ENCODE measurements at regions not wholly inside any gene's neighbourhood (a gene's known extent, or its start where the extent isn't known, plus 50 kb on each side); places are given as distances from the start of the nearest gene placed in this dataset.

DNA sequence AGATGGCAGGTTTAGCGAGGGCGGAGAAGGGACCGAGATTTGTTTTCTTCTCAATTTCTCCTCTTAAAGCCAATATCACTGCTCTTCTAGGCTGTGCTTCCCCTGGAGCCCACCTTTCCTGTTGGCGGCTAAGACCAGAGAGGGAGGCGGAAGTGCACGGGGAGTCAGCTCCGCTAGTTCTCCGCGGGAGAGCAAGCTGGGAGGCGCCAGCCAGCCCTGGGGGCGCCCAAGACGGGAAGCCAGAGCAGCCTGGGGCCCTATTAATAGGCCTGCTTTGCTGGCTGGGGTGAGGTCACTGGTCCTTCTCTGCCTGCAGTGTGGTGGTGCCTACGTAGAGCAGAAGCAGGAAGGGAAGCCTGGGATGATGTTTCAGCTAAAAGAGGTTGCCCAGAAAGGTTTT is 61.6 kb downstream of the LSM5 start:
- Histone ChIP-seq H3K27me3 (ENCODE audit: control insufficient read depth, insufficient read depth, low read length) (peaks cover 51% of the 10 kb centered on the region), H3K4me1 (ENCODE audit: control insufficient read depth, low read depth, low read length) (peaks cover 4% of the 10 kb centered on the region), H3K4me3 (ENCODE audit: low read length) (peak overlapping the region; percentile 41), H3K9me3 (ENCODE audit: control insufficient read depth, low read depth, low read length) (no peaks in the 10 kb centered on the region), H3K9ac (ENCODE audit: low read length) (no peak overlapping the region), H3K36me3 (ENCODE audit: control insufficient read depth, low read depth, low read length) (no peaks in the 10 kb centered on the region), H3K27ac (ENCODE audit: low read length) (no peak overlapping the region)

DNA sequence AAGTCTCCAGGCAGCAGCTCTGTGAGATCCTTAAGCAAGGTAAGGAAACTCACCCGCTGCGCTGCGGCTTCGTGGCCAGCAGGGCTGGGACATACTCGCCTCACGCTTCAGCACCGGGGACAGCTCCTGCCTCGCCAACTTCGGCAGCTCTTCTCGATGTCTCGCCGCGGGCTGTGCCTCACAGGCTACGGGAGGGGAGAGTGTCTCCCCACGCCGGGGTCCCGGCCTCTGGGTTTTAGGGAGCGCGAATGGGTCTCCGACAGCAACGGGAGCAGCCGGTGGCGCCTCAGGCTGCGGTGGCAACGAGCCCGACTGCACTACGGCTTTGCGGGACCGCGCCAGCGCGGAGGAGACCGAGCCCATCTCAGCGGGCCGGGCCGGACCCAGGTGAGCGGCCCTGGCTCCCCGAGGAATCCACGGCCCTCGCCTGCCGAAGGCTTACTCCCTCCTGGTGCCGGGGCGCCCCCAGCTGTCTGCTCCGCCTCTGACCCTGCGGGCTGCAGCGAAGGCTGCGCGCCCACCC is 62.4 kb downstream of the LSM5 start:
- Histone ChIP-seq H3K9me3 (ENCODE audit: control insufficient read depth, low read depth, low read length) (no peaks in the 10 kb centered on the region), H3K4me1 (ENCODE audit: control insufficient read depth, low read depth, low read length) (peaks cover 4% of the 10 kb centered on the region), H3K27ac (ENCODE audit: low read length) (no peak overlapping the region), H3K27me3 (ENCODE audit: control insufficient read depth, insufficient read depth, low read length) (peaks cover 51% of the 10 kb centered on the region), H3K9ac (ENCODE audit: low read length) (no peak overlapping the region), H3K36me3 (ENCODE audit: control insufficient read depth, low read depth, low read length) (no peaks in the 10 kb centered on the region), H3K4me3 (ENCODE audit: low read length) (peak overlapping the region; percentile 41)

DNA sequence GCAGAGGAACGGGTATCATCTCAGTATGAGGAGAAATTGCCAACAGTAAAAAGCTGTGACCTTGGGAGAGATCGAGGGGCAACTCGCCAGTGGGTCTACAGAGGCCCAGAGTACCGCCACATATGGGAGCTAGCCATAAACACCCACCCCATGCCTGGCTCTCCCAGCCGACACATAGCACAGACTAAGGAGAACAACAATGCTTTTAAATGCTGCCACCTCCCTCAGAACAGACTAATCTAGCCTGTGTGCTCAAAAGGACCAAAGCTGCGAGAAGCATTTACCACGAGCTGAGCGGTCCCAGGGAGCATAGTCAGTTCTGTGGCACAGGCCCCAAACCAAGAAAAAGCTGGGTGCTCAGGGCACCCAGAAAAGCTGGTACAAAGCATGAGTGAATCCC is 73.3 kb downstream of the LSM5 start:
- Histone ChIP-seq H3K27ac (ENCODE audit: low read length) (no peak overlapping the region), H3K9me3 (ENCODE audit: control insufficient read depth, low read depth, low read length) (no peaks in the 10 kb centered on the region), H3K4me1 (ENCODE audit: control insufficient read depth, low read depth, low read length) (no peaks in the 10 kb centered on the region), H3K9ac (ENCODE audit: low read length) (no peak overlapping the region), H3K36me3 (ENCODE audit: control insufficient read depth, low read depth, low read length) (no peaks in the 10 kb centered on the region), H3K27me3 (ENCODE audit: control insufficient read depth, insufficient read depth, low read length) (no peaks in the 10 kb centered on the region), H3K4me3 (ENCODE audit: low read length) (no peak overlapping the region)

DNA sequence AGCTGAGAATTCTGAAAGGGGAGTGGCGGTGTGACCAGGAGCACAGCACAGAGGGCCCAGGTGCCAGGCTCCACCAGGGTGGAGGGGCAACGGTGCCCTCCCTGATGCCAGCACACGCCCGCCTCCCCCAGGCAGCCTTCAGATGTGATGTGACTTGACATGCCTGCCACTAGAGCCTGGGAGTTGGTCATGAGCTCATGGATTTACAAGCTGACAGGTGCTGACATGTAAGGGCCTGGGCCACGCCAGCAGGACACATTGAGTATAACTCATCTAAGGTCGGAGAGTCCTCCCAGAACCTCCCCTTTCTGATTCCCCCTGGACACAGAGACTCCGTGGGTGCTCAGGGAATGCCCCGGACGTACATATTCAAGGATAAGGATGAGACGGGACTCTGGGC is 74.2 kb downstream of the LSM5 start:
- Histone ChIP-seq H3K36me3 (ENCODE audit: control insufficient read depth, low read depth, low read length) (no peaks in the 10 kb centered on the region), H3K4me1 (ENCODE audit: control insufficient read depth, low read depth, low read length) (no peaks in the 10 kb centered on the region), H3K4me3 (ENCODE audit: low read length) (no peak overlapping the region)

DNA sequence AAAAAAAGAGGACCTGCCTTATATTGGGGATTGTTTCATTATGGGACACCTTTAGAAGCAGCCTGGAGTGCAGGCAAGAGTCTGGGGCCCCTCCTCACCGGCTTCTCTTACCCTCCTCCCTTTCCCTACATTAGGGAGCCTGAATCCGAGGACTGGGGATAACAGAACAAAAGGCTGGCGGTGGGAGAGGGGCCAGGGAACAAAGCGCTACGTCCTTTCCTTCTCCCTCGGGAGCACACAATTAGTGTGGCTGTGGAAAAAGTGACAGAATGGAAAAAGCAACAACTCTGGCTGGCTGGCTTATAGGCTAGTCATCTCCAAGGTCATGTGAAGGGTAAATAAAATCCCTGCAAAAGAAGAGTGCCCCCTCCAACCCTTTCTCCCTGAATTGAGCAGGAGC is 74.7 kb downstream of the LSM5 start:
- H3K4me1 ChIP-seq (ENCODE audit: control insufficient read depth, low read depth, low read length), result no peaks in the 10 kb centered on the region
- H3K27me3 ChIP-seq (ENCODE audit: control insufficient read depth, insufficient read depth, low read length), result no peaks in the 10 kb centered on the region
- no peak overlapping the region for H3K9ac ChIP-seq (ENCODE audit: low read length)
- no peaks in the 10 kb centered on the region for H3K9me3 ChIP-seq (ENCODE audit: control insufficient read depth, low read depth, low read length)
- H3K4me3 ChIP-seq (ENCODE audit: low read length), result no peak overlapping the region
- no peak overlapping the region for H3K27ac ChIP-seq (ENCODE audit: low read length)
- no peaks in the 10 kb centered on the region for H3K36me3 ChIP-seq (ENCODE audit: control insufficient read depth, low read depth, low read length)

More for the DNA sequence above, 74.2 kb downstream of the LSM5 start:
- Histone ChIP-seq H3K9me3 (ENCODE audit: control insufficient read depth, low read depth, low read length) (no peaks in the 10 kb centered on the region), H3K9ac (ENCODE audit: low read length) (no peak overlapping the region), H3K27me3 (ENCODE audit: control insufficient read depth, insufficient read depth, low read length) (no peaks in the 10 kb centered on the region), H3K27ac (ENCODE audit: low read length) (no peak overlapping the region)

DNA sequence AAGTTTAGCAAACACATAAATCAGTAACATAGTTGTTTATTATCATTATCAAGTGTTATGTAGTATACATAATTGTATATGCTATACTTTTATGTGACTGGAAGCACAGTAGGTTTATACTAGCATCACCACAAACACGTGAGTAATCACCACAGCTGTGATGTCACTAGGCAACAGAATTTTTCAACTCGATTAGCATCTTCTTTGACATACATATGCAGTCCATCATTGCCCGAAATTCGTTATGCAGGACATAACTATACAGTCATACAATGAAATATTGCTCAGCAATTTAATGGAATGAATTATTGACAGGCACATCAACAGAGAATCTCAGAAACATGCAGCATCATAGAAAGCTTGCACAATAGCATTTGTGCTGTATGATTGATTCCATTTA is 77.7 kb downstream of the LSM5 start:
- H3K4me3 ChIP-seq (ENCODE audit: low read length), result no peak overlapping the region

DNA sequence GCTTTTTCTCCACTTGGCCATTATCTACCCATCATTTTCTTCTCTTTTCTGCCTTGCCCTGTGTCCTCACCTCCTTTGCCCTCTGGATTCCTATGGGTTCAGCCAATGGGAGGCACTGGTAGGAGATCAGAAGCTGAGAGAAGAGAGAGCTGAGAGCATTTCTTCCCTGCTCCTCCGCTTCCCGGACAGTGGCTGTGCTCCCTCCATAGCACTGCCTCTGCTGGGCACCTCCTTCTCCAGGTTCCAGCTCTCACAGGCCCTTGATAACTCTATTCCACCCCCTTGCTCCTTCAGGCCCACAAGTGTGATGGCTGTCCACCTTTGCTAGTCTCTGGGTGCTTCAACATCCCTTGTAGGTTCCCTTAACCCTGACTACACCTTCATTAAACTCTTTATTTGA is 79.6 kb downstream of the LSM5 start:
- H3K4me1 ChIP-seq (ENCODE audit: control insufficient read depth, low read depth, low read length), result no peaks in the 10 kb centered on the region
- H3K9ac ChIP-seq (ENCODE audit: low read length), result no peak overlapping the region
- H3K9me3 ChIP-seq (ENCODE audit: control insufficient read depth, low read depth, low read length), result no peaks in the 10 kb centered on the region
- H3K4me3 ChIP-seq (ENCODE audit: low read length), result no peak overlapping the region
- no peaks in the 10 kb centered on the region for H3K27me3 ChIP-seq (ENCODE audit: control insufficient read depth, insufficient read depth, low read length)
- H3K27ac ChIP-seq (ENCODE audit: low read length), result no peak overlapping the region
- no peaks in the 10 kb centered on the region for H3K36me3 ChIP-seq (ENCODE audit: control insufficient read depth, low read depth, low read length)

More for the DNA sequence above, 77.7 kb downstream of the LSM5 start:
- H3K27me3 ChIP-seq (ENCODE audit: control insufficient read depth, insufficient read depth, low read length), result no peaks in the 10 kb centered on the region
- H3K9me3 ChIP-seq (ENCODE audit: control insufficient read depth, low read depth, low read length), result no peaks in the 10 kb centered on the region
- no peak overlapping the region for H3K27ac ChIP-seq (ENCODE audit: low read length)
- no peaks in the 10 kb centered on the region for H3K4me1 ChIP-seq (ENCODE audit: control insufficient read depth, low read depth, low read length)
- no peaks in the 10 kb centered on the region for H3K36me3 ChIP-seq (ENCODE audit: control insufficient read depth, low read depth, low read length)
- H3K9ac ChIP-seq (ENCODE audit: low read length), result no peak overlapping the region

DNA sequence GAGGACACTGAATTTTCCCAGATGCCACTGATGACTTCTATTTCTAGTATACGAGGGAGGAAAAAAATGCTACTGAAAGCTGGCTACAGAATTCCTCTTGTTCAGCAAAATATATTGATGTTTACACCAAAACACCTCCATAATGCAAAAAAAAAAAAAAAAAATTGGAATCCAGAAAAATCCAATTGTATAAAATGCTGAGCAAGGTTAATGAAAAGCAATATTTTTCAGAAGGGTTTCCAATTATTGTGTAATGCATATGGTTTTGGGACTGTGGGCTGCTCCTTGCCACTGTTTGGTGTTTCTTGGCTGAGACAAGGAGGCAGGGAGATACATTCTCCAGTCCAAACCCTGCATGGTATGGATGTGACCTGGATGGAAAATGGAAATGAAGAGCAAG is 83.8 kb downstream of the LSM5 start:
- no peak overlapping the region for H3K4me3 ChIP-seq (ENCODE audit: low read length)
- no peaks in the 10 kb centered on the region for H3K4me1 ChIP-seq (ENCODE audit: control insufficient read depth, low read depth, low read length)
- no peaks in the 10 kb centered on the region for H3K27me3 ChIP-seq (ENCODE audit: control insufficient read depth, insufficient read depth, low read length)
- H3K36me3 ChIP-seq (ENCODE audit: control insufficient read depth, low read depth, low read length), result no peaks in the 10 kb centered on the region
- H3K9me3 ChIP-seq (ENCODE audit: control insufficient read depth, low read depth, low read length), result no peaks in the 10 kb centered on the region
- H3K27ac ChIP-seq (ENCODE audit: low read length), result no peak overlapping the region
- H3K9ac ChIP-seq (ENCODE audit: low read length), result no peak overlapping the region

DNA sequence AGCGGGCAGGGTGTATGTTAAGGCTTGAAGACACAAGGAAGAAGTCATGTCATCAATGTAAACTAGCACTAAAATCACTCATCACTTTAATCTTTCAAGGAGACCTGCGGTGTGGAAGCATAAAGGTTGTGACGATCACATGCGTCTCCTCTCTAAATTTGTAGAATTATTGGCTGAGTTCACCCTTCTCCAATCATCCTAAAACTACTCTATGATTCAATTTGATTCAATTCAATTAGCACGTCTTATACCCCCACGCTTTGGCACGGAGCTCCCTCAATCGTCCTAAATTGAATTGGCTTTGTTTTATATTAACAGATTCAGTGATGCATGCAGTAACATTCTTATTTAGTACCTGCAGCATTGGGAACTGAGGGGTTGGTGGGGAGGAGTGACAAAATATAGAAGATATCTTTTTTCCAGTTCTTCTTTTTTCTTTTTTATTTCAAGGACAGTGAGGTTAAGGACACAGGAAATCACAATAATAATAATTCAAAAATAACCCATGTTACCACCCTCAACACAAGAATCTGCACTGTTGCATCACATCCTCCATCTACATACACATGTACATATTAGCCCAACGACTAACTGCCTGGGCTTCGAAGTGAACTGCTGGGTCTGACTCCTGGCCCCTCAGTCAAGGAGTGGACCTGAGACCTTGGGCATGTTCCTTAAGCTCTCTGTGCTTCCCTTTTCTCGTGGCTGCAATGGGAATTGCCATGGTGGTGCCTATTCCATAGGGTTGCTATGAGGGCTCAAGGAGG is 86.5 kb downstream of the LSM5 start:
- no peak overlapping the region for H3K4me3 ChIP-seq (ENCODE audit: low read length)
- no peaks in the 10 kb centered on the region for H3K27me3 ChIP-seq (ENCODE audit: control insufficient read depth, insufficient read depth, low read length)
- no peaks in the 10 kb centered on the region for H3K36me3 ChIP-seq (ENCODE audit: control insufficient read depth, low read depth, low read length)
- H3K9me3 ChIP-seq (ENCODE audit: control insufficient read depth, low read depth, low read length), result no peaks in the 10 kb centered on the region
- H3K9ac ChIP-seq (ENCODE audit: low read length), result no peak overlapping the region
- H3K4me1 ChIP-seq (ENCODE audit: control insufficient read depth, low read depth, low read length), result no peaks in the 10 kb centered on the region
- no peak overlapping the region for H3K27ac ChIP-seq (ENCODE audit: low read length)

DNA sequence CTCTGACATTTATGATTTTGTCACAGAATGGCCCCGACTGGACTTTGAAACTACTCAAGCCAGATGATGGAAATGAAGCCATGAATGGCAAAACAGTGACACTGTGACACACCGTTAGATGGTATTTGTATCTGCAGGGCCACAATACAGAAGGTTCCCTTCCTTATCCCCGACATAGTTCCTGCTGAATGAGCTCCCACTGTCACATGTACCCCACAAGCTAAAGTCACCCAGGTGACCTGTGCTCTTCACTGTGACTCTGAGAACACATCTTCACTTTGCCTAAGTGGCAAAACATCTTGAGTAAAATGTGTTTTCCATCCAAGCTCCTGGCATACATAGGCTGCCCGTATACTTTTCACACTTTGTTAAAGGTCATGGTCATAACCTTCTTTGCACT is 89.5 kb downstream of the LSM5 start:
- no peak overlapping the region for H3K4me3 ChIP-seq (ENCODE audit: low read length)
- no peak overlapping the region for H3K27ac ChIP-seq (ENCODE audit: low read length)
- H3K9ac ChIP-seq (ENCODE audit: low read length), result no peak overlapping the region
- H3K4me1 ChIP-seq (ENCODE audit: control insufficient read depth, low read depth, low read length), result no peaks in the 10 kb centered on the region
- no peaks in the 10 kb centered on the region for H3K27me3 ChIP-seq (ENCODE audit: control insufficient read depth, insufficient read depth, low read length)
- H3K36me3 ChIP-seq (ENCODE audit: control insufficient read depth, low read depth, low read length), result no peaks in the 10 kb centered on the region
- H3K9me3 ChIP-seq (ENCODE audit: control insufficient read depth, low read depth, low read length), result no peaks in the 10 kb centered on the region

DNA sequence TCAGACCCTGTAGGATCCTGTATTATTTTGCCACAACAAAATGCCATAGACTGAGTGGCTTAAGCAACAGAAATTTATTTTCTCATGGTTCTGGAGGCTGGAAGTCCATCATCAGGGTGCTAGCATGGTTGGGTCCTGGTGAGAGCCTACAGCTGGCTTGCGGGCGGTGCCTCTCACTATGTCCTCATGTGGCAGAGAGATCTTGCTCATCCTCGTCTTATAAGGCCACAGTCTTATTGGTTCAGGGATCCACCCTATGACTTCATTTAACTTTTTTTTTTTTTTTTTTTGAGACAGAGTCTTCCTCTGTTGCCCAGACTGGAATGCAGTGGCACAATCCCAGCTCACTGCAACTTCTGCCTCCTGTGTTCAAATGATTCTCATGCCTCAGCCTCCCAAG is 90.9 kb downstream of the LSM5 start:
- no peaks in the 10 kb centered on the region for H3K36me3 ChIP-seq (ENCODE audit: control insufficient read depth, low read depth, low read length)
- H3K9ac ChIP-seq (ENCODE audit: low read length), result no peak overlapping the region
- no peak overlapping the region for H3K4me3 ChIP-seq (ENCODE audit: low read length)
- H3K4me1 ChIP-seq (ENCODE audit: control insufficient read depth, low read depth, low read length), result no peaks in the 10 kb centered on the region
- no peaks in the 10 kb centered on the region for H3K9me3 ChIP-seq (ENCODE audit: control insufficient read depth, low read depth, low read length)
- H3K27me3 ChIP-seq (ENCODE audit: control insufficient read depth, insufficient read depth, low read length), result no peaks in the 10 kb centered on the region
- no peak overlapping the region for H3K27ac ChIP-seq (ENCODE audit: low read length)

DNA sequence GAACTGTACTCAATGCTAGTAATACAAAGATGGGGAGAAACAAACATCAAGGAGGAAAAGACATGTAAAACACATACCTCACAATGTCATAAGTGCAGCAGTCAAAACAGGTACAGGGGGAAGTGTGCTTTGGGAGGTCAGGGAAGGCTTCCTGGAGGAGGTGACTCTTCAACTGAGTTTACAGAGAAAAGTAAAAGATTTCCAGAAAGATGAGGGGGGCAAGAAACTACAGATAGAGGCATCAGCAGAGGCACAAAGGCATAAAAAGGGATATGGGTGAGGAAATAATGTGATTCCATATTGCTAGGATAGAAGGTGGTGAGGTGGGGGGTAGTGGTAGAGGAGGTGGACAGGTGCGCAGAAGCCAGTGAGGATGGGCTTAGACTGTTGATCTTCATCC is 95.0 kb downstream of the LSM5 start:
- Histone ChIP-seq H3K9ac (ENCODE audit: low read length) (no peak overlapping the region), H3K36me3 (ENCODE audit: control insufficient read depth, low read depth, low read length) (no peaks in the 10 kb centered on the region), H3K27ac (ENCODE audit: low read length) (no peak overlapping the region), H3K4me1 (ENCODE audit: control insufficient read depth, low read depth, low read length) (no peaks in the 10 kb centered on the region), H3K27me3 (ENCODE audit: control insufficient read depth, insufficient read depth, low read length) (no peaks in the 10 kb centered on the region), H3K9me3 (ENCODE audit: control insufficient read depth, low read depth, low read length) (no peaks in the 10 kb centered on the region), H3K4me3 (ENCODE audit: low read length) (no peak overlapping the region)
